Smooth muscle cell (in vitro differentiated cells): ENCODE measurements at regions not wholly inside any gene's neighbourhood (a gene's known extent, or its start where the extent isn't known, plus 50 kb on each side); places are given as distances from the start of the nearest gene placed in this dataset.

Experiments
- DNase-seq: peaks from one replicate; lab custom pipeline; 2025; ENCODE audit not compliant: unreplicated experiment; lab: John Stamatoyannopoulos, UW
- H2AFZ ChIP-seq: fragments of 200-600 bp; sonication (generic); 2 replicates; pipeline ENCODE4 v1.6.0; 2016; ENCODE audit warnings: antibody characterized with exemption, low read depth, mild to moderate bottlenecking
- H3F3A ChIP-seq: fragments of 200-600 bp; sonication (generic); 2 replicates; pipeline ENCODE4 v1.6.0; 2017; ENCODE audit warnings: antibody characterized with exemption, low read depth
- H3K27ac ChIP-seq: fragments of 200-600 bp; sonication (generic); 2 replicates; pipeline ENCODE4 v1.5.1; 2016; ENCODE audit warnings: low read depth, mild to moderate bottlenecking
- H3K27me3 ChIP-seq: fragments of 200-600 bp; sonication (generic); 2 replicates; pipeline ENCODE4 v1.6.1; 2016; ENCODE audit warnings: low read depth, mild to moderate bottlenecking
- H3K36me3 ChIP-seq: fragments of 200-600 bp; sonication (generic); 2 replicates; pipeline ENCODE4 v1.5.1; 2016; ENCODE audit warnings: low read depth
- H3K4me1 ChIP-seq: fragments of 200-600 bp; sonication (generic); 2 replicates; pipeline ENCODE4 v1.5.1; 2016; ENCODE audit warnings: low read depth
- H3K4me2 ChIP-seq: fragments of 200-600 bp; sonication (generic); 2 replicates; pipeline ENCODE4 v1.6.0; 2016; ENCODE audit warnings: mild to moderate bottlenecking
- H3K4me3 ChIP-seq: fragments of 200-600 bp; sonication (generic); 2 replicates; pipeline ENCODE4 v1.5.1; 2016; ENCODE audit warnings: mild to moderate bottlenecking
- H3K79me2 ChIP-seq: fragments of 200-600 bp; sonication (generic); 2 replicates; pipeline ENCODE4 v1.6.0; 2016; ENCODE audit warnings: low read depth, mild to moderate bottlenecking
- H3K9ac ChIP-seq: fragments of 200-600 bp; sonication (generic); 2 replicates; pipeline ENCODE4 v1.6.0; 2016; ENCODE audit warnings: low read depth
- H3K9me3 ChIP-seq: fragments of 200-600 bp; sonication (generic); replicated peaks from 2 replicates; pipeline ENCODE4 v1.5.1; 2016; ENCODE audit warnings: low read depth
- H4K20me1 ChIP-seq: fragments of 200-600 bp; sonication (generic); 2 replicates; pipeline ENCODE4 v1.6.0; 2016; ENCODE audit warnings: low read depth
- CTCF ChIP-seq: fragments of 200-600 bp; sonication (generic); IDR thresholded peaks from 2 replicates; pipeline ENCODE4 v1.5.1; 2017; ENCODE audit warnings: borderline replicate concordance, mild to moderate bottlenecking, antibody characterized with exemption; ENCODE audit not compliant: insufficient read depth, poor library complexity, severe bottlenecking
- WGBS: methylation state at CpG from one replicate; pipeline ENCODE4 v1.1.7; 2016; ENCODE audit warnings: low lambda C conversion rate; 5-methylcytosine and 5-hydroxymethylcytosine counted together

DNA sequence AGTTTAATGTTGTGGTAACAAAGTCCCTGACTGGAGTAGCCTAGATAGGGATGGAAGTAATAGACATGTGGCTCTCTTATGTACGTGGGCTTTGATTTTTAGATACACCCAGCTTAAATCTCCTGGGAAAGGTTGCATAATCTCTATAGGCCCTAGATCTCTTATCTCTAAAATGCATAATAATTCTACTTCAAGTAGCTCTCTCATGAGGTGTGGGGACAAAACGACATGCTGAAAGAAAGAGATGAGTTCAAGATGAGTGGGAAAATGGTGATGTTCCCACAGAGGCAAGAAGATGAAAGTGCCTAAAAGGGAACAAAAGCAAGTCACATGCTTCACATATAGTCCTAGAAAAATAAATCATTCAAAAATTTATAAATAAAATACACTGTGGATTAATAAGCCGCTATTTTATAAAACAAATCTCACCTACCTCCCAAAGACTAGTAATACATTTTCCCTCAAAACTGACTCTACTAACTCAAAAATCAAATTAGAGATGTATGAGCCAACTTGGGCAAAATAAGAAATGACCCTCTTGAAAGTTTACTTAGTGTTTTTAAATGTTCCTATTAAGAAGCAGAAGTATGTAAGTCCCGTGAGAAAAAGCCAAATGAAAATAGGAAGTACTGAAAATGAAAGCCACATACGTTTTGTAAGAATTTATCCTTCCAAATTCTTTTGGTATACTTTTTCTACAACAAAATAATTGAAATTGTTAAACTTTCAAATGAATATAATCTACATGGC, 148.2 kb upstream of the ITGA4 start:
- TF ChIP-seq CTCF: no peak
- Histone ChIP-seq H3K4me3 (no peak overlapping the region), H3K9me3 (no peaks in the 10 kb centered on the region), H2AFZ (no peak overlapping the region), H3K4me2 (no peak overlapping the region), H3K79me2 (no peaks in the 10 kb centered on the region), H3K27ac (no peak overlapping the region), H4K20me1 (no peaks in the 10 kb centered on the region), H3K4me1 (no peaks in the 10 kb centered on the region), H3K27me3 (no peaks in the 10 kb centered on the region), H3K36me3 (no peaks in the 10 kb centered on the region), H3F3A (no peaks in the 10 kb centered on the region), H3K9ac (no peak overlapping the region)
- no peak for DNase-seq
- WGBS: 93% methylated on average over 5 of the region's 5 CpGs

DNA sequence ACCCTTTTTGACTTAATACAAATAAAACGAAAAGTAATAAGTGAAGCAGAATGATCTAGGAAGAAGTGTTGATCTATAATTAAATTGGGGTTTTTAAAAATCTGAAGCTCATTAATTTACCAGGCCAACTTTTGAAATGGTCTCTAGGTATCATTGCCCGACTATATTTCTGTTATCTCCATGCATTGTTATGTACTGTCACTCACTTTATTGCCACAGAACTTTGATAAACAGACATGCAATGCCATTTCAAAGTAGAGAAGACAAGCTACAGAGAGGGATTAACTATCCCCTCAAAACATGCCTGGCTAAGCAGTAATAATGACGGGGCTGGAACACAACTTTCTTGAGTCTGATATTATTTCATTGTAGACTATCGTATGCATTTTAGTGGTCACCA, 147.6 kb upstream of the ITGA4 start:
- no peak for TF ChIP-seq CTCF
- no peak for DNase-seq
- Histone ChIP-seq H3K4me3 (no peak overlapping the region), H3K9ac (no peak overlapping the region), H3K79me2 (no peaks in the 10 kb centered on the region), H3K27me3 (no peaks in the 10 kb centered on the region), H3F3A (no peaks in the 10 kb centered on the region), H4K20me1 (no peaks in the 10 kb centered on the region), H3K4me2 (no peak overlapping the region), H3K9me3 (no peaks in the 10 kb centered on the region), H3K36me3 (no peaks in the 10 kb centered on the region), H3K27ac (no peak overlapping the region), H2AFZ (no peak overlapping the region), H3K4me1 (no peaks in the 10 kb centered on the region)
- 77% methylated on average over 4 of the region's 4 CpGs for WGBS

GRCh38 chr2:181310967-181311366, 146.2 kb upstream of the ITGA4 start:
- Histone ChIP-seq H3K9ac (no peak overlapping the region), H3K27ac (no peak overlapping the region), H2AFZ (no peak overlapping the region), H3K9me3 (no peaks in the 10 kb centered on the region), H3K79me2 (no peaks in the 10 kb centered on the region), H3F3A (no peaks in the 10 kb centered on the region), H4K20me1 (no peaks in the 10 kb centered on the region), H3K4me2 (no peak overlapping the region), H3K4me1 (no peaks in the 10 kb centered on the region), H3K27me3 (no peaks in the 10 kb centered on the region), H3K36me3 (no peaks in the 10 kb centered on the region), H3K4me3 (no peak overlapping the region)
- TF ChIP-seq CTCF: no peak
- no peak for DNase-seq
- WGBS: 91% methylated on average over 1 of the region's 1 CpG

- Histone ChIP-seq H3K79me2 (no peaks in the 10 kb centered on the region), H3K4me2 (no peak overlapping the region), H3K9ac (no peak overlapping the region), H3K27me3 (no peaks in the 10 kb centered on the region), H3K9me3 (no peaks in the 10 kb centered on the region), H4K20me1 (no peaks in the 10 kb centered on the region), H3K4me3 (no peak overlapping the region), H2AFZ (no peak overlapping the region), H3K36me3 (no peaks in the 10 kb centered on the region), H3F3A (no peaks in the 10 kb centered on the region), H3K4me1 (no peaks in the 10 kb centered on the region), H3K27ac (no peak overlapping the region)
- 90% methylated on average over 4 of the region's 4 CpGs for WGBS
- TF ChIP-seq CTCF: no peak
- no peak for DNase-seq
Observed at GRCh38 chr2:181311837-181312236, 145.3 kb upstream of the ITGA4 start.
